Coronary artery (tissue), 2 donors: ENCODE measurements at regions not wholly inside any gene's neighbourhood (a gene's known extent, or its start where the extent isn't known, plus 50 kb on each side); places are given as distances from the start of the nearest gene placed in this dataset.

ENCODE experiments used
- DNase-seq: peaks from one replicate; pipeline ENCODE4 v3.0.0-alpha.2; 2017; ENCODE audit warnings: low spot score
- H3K27ac ChIP-seq, 2 donors: fragments of 200-600 bp; sonication (generic); one replicate each; pipeline ENCODE4 v1.5.1; 2016 to 2019
- H3K4me3 ChIP-seq: fragments of 200-600 bp; sonication (generic); 2 replicates; pipeline ENCODE4 v1.5.1; 2016; ENCODE audit warnings: mild to moderate bottlenecking, moderate library complexity
- TF ChIP-seq, protein P1 (sequence below): fragments of 200-600 bp; sonication (generic); IDR thresholded peaks from one replicate; pipeline ENCODE4 v1.5.1; 2019; ENCODE audit warnings: antibody characterized with exemption

DNA sequence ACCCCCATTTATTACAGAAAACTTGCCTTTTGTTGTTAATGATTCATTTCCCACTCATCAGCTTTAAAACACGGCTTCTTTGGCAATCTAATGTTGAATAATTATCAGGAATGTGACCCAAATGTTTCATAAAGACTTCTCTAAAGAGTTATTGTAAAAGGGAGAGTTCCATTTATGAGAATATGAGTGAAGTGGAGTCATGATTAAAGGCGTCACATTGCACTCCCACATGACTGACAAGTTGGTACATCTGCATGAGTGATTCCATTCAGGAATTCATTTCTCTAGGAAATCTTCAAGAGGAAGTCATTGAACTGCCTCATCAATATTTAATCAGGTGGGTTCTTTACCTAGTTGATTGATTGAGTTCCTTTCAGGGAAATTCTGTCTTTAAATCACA lies 184.8 kb downstream of the LNPK start:
- no peak overlapping the region for H3K27ac ChIP-seq
- no peak overlapping the region for H3K4me3 ChIP-seq
- TF ChIP-seq, protein P1, sequence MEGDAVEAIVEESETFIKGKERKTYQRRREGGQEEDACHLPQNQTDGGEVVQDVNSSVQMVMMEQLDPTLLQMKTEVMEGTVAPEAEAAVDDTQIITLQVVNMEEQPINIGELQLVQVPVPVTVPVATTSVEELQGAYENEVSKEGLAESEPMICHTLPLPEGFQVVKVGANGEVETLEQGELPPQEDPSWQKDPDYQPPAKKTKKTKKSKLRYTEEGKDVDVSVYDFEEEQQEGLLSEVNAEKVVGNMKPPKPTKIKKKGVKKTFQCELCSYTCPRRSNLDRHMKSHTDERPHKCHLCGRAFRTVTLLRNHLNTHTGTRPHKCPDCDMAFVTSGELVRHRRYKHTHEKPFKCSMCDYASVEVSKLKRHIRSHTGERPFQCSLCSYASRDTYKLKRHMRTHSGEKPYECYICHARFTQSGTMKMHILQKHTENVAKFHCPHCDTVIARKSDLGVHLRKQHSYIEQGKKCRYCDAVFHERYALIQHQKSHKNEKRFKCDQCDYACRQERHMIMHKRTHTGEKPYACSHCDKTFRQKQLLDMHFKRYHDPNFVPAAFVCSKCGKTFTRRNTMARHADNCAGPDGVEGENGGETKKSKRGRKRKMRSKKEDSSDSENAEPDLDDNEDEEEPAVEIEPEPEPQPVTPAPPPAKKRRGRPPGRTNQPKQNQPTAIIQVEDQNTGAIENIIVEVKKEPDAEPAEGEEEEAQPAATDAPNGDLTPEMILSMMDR = no peak
- DNase-seq = no peak

DNA sequence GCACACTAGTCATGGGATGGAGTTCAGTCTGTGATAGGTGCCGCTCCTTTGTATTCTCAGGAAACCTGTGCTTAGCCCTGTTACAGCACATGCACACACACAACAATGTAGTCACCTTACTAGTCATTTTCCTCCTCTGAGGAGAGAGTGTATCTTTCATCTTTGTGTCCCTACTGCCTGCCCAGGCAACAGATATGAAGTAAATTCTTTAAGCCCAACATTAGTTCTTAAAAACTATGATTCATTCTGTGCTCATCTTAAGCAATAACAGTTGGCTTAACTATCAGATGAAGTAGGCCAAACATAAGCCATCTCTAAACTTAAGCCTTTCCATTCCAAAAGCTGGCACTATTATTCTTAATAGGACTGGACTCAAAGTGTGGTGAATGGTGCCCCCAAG lies 186.5 kb downstream of the LNPK start:
- no peak overlapping the region for H3K27ac ChIP-seq
- DNase-seq = no peak
- H3K4me3 ChIP-seq = no peak overlapping the region
- TF ChIP-seq, protein P1 = no peak

DNA sequence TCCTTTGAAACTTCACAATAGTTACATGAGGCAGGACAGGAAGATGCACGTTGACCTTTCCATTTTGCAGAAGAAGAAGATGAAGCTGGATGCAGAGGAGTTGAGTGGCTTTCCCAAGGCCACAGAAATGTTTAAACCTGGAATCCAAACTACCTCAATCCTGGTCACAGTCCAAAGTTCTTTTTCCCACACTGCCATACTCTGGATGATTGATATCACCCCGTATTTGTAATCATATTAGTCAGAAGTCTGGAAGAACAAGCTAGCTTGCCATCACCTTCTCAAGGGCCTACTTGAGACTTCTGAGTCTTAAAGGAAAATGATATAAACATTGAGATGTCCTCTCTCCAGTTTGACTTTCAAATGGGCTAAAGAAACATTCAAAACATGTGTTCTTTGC lies 190.1 kb downstream of the LNPK start:
- TF ChIP-seq, protein P1 = no peak
- Histone ChIP-seq H3K4me3 (no peak overlapping the region), H3K27ac (no peak overlapping the region)
- no peak for DNase-seq

DNA sequence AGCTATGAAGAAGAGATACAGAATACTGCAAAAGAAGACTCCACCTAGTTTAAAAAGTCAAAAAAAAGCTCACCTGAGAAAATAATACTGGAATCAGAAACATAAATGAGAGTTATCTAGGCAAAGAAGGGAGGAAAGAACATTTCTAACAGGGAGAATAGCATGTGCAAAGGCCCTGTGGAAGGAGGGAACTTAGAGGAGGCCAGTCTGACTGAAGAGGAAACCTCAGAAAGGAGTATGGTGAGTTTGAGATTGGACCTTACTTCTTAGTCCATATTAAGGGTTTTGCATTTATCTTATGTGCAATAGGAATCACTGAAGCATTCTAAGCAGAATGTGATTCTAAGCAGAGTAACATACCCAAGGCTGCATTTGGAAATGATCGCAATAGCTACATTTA lies 193.2 kb downstream of the LNPK start:
- DNase-seq = no peak
- Histone ChIP-seq H3K4me3 (no peak overlapping the region), H3K27ac (no peak overlapping the region)
- TF ChIP-seq, protein P1 = no peak

DNA sequence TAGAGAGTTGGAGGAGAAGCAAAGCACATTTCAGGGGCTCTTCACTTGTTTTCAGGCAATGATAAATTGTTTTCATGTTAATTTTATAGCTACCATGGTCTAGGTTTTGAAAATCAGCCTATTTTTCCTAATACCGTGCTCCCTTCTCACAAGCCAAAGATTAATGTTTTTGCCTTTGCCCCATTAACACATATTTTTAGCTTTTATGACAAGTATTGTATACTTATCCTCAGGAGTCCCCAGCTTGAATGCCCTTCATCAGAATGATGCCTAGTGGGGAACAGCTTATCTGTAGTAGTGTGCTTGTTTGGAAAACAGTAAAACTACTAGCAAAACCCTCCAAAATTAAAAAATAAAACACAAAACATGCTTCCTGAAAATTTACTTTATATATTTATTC lies 194.0 kb downstream of the LNPK start:
- DNase-seq = no peak
- H3K4me3 ChIP-seq = no peak overlapping the region
- H3K27ac ChIP-seq = no peak overlapping the region
- TF ChIP-seq, protein P1 = no peak

DNA sequence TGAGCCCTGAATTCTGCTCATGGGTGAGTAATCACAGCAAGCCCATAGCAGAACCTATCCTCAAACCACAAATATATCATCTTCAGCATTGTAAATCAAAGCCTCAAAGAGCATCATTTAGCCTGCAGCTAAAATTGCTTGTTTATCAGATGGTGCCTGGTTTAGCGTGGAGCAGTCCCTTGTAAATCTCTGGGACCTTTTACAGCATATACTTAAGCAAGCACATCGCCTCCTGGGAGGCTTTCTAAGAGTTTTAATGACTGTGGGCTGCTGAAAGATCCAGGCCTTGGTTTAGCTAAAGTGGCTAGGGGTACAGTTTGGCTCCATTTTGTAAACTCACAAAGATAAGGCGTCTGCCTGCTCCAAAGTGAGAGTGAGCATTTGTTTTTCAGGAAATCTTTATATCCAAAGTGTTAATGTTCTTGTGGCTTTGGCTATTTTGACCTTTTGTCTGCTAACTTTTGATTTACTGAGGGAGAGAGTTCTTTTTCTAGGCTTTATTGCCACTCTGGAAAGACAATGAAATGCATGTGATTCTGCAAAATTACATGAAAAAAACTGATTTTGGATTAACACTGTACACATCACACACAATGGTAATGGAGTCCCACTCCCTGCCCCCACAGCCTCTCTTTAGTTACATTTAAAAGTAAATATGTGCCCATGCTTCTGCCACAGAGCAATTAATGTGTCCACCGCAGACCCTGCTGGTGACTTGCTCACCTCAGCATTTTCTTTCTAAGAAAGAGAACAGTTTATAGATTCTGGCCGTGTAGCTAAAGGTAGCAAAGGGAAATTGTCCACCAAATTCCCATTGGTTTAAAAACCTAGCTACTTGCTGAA lies 194.8 kb downstream of the LNPK start:
- DNase-seq = no peak
- TF ChIP-seq, protein P1 = no peak
- H3K27ac ChIP-seq = no peak overlapping the region

DNA sequence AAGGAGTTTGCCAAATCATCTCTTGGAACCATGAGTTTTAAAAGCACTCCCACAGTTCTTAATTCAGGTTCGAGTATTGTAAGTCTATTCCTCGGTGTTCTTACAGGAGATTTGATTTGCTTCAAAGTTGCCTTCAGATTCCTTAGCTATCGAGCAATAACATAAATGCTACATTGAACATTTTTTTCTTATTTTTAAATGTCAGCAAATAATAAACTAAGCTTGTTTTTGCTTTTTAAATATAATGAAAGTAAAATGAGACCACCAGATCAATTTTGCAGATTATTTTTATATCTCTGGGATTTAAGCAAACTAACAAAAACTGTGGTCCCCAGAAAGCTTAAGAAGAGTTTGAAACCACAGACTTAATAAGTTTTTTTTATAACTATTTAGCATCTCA lies 195.5 kb downstream of the LNPK start:
- Histone ChIP-seq H3K4me3 (no peak overlapping the region), H3K27ac (no peak overlapping the region)
- TF ChIP-seq, protein P1 = no peak
- no peak for DNase-seq

More for the DNA sequence above, 194.8 kb downstream of the LNPK start:
- H3K4me3 ChIP-seq = no peak overlapping the region
